Ishikawa (cell line): ENCODE measurements at regions not wholly inside any gene's neighbourhood (a gene's known extent, or its start where the extent isn't known, plus 50 kb on each side); places are given as distances from the start of the nearest gene placed in this dataset.

Experiments
- CEBPB ChIP-seq: IDR thresholded peaks from 2 replicates; pipeline ENCODE4 v1.6.1; 2012
- MAX ChIP-seq: IDR thresholded peaks from 2 replicates; pipeline ENCODE4 v1.6.1; 2012

- TF ChIP-seq CEBPB (no peak), MAX (no peak)
Observed at GRCh38 chr5:8081179-8081578, 212.2 kb downstream of the MTRR start.
